MM.1S (cell line): ENCODE measurements at regions not wholly inside any gene's neighbourhood (a gene's known extent, or its start where the extent isn't known, plus 50 kb on each side); places are given as distances from the start of the nearest gene placed in this dataset.

Experiments
- DNase-seq: peaks from one replicate; pipeline ENCODE4 v3.0.0-alpha.2; 2015
- H2AFZ ChIP-seq: fragments of 300-600 bp; sonication (generic); 2 replicates; pipeline ENCODE4 v1.6.0; 2016; ENCODE audit warnings: antibody characterized with exemption, low read length
- H3F3A ChIP-seq: fragments of 300-600 bp; sonication (generic); 2 replicates; pipeline ENCODE4 v1.6.1; 2016; ENCODE audit warnings: mild to moderate bottlenecking, antibody characterized with exemption, low read length, moderate library complexity, mixed read lengths; ENCODE audit not compliant: insufficient read depth
- H3K27ac ChIP-seq: fragments of 300-600 bp; sonication (generic); 2 replicates; pipeline ENCODE4 v1.5.1; 2016; ENCODE audit warnings: mild to moderate bottlenecking, low read length
- H3K27me3 ChIP-seq: fragments of 300-600 bp; sonication (generic); replicated peaks from 2 replicates; pipeline ENCODE4 v1.6.0; 2016; ENCODE audit warnings: low read length; ENCODE audit not compliant: insufficient read depth
- H3K36me3 ChIP-seq: fragments of 300-600 bp; sonication (generic); replicated peaks from 2 replicates; pipeline ENCODE4 v1.6.1; 2016; ENCODE audit warnings: mild to moderate bottlenecking, low read length, mixed read lengths; ENCODE audit not compliant: insufficient read depth
- H3K4me1 ChIP-seq: fragments of 300-600 bp; sonication (generic); 2 replicates; pipeline ENCODE4 v1.6.1; 2016; ENCODE audit warnings: low read length, mixed read lengths
- H3K4me2 ChIP-seq: fragments of 300-600 bp; sonication (generic); 2 replicates; pipeline ENCODE4 v1.6.0; 2016; ENCODE audit warnings: low read depth, low read length
- H3K4me3 ChIP-seq: fragments of 300-600 bp; sonication (generic); 2 replicates; pipeline ENCODE4 v1.5.1; 2016; ENCODE audit warnings: low read length, mixed read lengths
- H3K79me2 ChIP-seq: fragments of 300-600 bp; sonication (generic); 2 replicates; pipeline ENCODE4 v1.6.1; 2016; ENCODE audit warnings: mixed run types, low read length, mixed read lengths
- H3K9ac ChIP-seq: fragments of 300-600 bp; sonication (generic); 2 replicates; pipeline ENCODE4 v1.6.1; 2016; ENCODE audit warnings: low read length, mixed read lengths
- H3K9me2 ChIP-seq: fragments of 300-600 bp; sonication (generic); replicated peaks from 2 replicates; pipeline ENCODE4 v1.6.1; 2016; ENCODE audit warnings: mild to moderate bottlenecking, low read length, mixed read lengths; ENCODE audit not compliant: insufficient read depth
- H3K9me3 ChIP-seq: fragments of 300-600 bp; sonication (generic); replicated peaks from 2 replicates; pipeline ENCODE4 v1.6.1; 2016; ENCODE audit warnings: mild to moderate bottlenecking, low read length, mixed read lengths; ENCODE audit not compliant: insufficient read depth
- H4K20me1 ChIP-seq: fragments of 300-600 bp; sonication (generic); 2 replicates; pipeline ENCODE4 v1.6.1; 2016; ENCODE audit warnings: mild to moderate bottlenecking, low read length, moderate library complexity, mixed read lengths; ENCODE audit not compliant: insufficient read depth
- CTCF ChIP-seq: fragments of 300-600 bp; sonication (generic); IDR thresholded peaks from 2 replicates; pipeline ENCODE4 v1.5.1; 2016; ENCODE audit warnings: antibody characterized with exemption, low read length, mixed read lengths
- EZH2 ChIP-seq: fragments of 300-600 bp; sonication (generic); optimal IDR thresholded peaks from 2 replicates; pipeline ENCODE3; 2017; ENCODE audit warnings: low read depth, mild to moderate bottlenecking, antibody characterized with exemption, low read length, mixed read lengths
- EZH2phosphoT487 ChIP-seq: fragments of 300-600 bp; sonication (generic); IDR thresholded peaks from 2 replicates; pipeline ENCODE4 v1.6.1; 2018; ENCODE audit warnings: antibody characterized with exemption, low read length

- no peak overlapping the region for H3K27ac ChIP-seq
- H2AFZ ChIP-seq = no peak overlapping the region
- H3K9ac ChIP-seq = no peak overlapping the region
- no peak overlapping the region for H3K4me3 ChIP-seq
- H3K9me2 ChIP-seq = no peaks in the 10 kb centered on the region
- no peaks in the 10 kb centered on the region for H3K4me1 ChIP-seq
- no peak overlapping the region for H3K4me2 ChIP-seq
- H3K9me3 ChIP-seq = no peaks in the 10 kb centered on the region
- no peak for TF ChIP-seq EZH2
- TF ChIP-seq CTCF = no peak
- TF ChIP-seq EZH2phosphoT487 = no peak
- DNase-seq = no peak
- no peaks in the 10 kb centered on the region for H3F3A ChIP-seq
- H3K27me3 ChIP-seq = no peaks in the 10 kb centered on the region
- H3K79me2 ChIP-seq = no peaks in the 10 kb centered on the region
- no peaks in the 10 kb centered on the region for H4K20me1 ChIP-seq
- no peaks in the 10 kb centered on the region for H3K36me3 ChIP-seq
Measured at GRCh38 chr13:107743100-107743499, 472.2 kb downstream of the LIG4 start.

GRCh38 chr13:107742544-107742943 lies 472.8 kb downstream of the LIG4 start:
- no peak overlapping the region for H3K4me2 ChIP-seq
- H3K79me2 ChIP-seq = no peaks in the 10 kb centered on the region

GRCh38 chr13:107738004-107738403 lies 477.3 kb downstream of the LIG4 start:
- H3K27me3 ChIP-seq = no peaks in the 10 kb centered on the region
- H3K9ac ChIP-seq = no peak overlapping the region
- TF ChIP-seq EZH2 (no peak), EZH2phosphoT487 (no peak), CTCF (no peak)

More at GRCh38 chr13:107742544-107742943, 472.8 kb downstream of the LIG4 start:
- no peaks in the 10 kb centered on the region for H4K20me1 ChIP-seq
- no peaks in the 10 kb centered on the region for H3F3A ChIP-seq
- no peak overlapping the region for H3K9ac ChIP-seq
- no peak overlapping the region for H3K4me3 ChIP-seq
- no peak for DNase-seq
- no peaks in the 10 kb centered on the region for H3K9me3 ChIP-seq
- no peaks in the 10 kb centered on the region for H3K36me3 ChIP-seq
- no peaks in the 10 kb centered on the region for H3K9me2 ChIP-seq
- no peaks in the 10 kb centered on the region for H3K4me1 ChIP-seq
- no peak for TF ChIP-seq EZH2
- no peak for TF ChIP-seq EZH2phosphoT487
- no peak for TF ChIP-seq CTCF
- no peak overlapping the region for H2AFZ ChIP-seq
- no peaks in the 10 kb centered on the region for H3K27me3 ChIP-seq
- no peak overlapping the region for H3K27ac ChIP-seq

More at GRCh38 chr13:107738004-107738403, 477.3 kb downstream of the LIG4 start:
- no peaks in the 10 kb centered on the region for H3F3A ChIP-seq
- H3K4me3 ChIP-seq = no peak overlapping the region
- no peak overlapping the region for H3K27ac ChIP-seq
- no peak for DNase-seq
- no peak overlapping the region for H3K4me2 ChIP-seq
- no peaks in the 10 kb centered on the region for H3K79me2 ChIP-seq
- no peak overlapping the region for H2AFZ ChIP-seq
- H4K20me1 ChIP-seq = no peaks in the 10 kb centered on the region
- no peaks in the 10 kb centered on the region for H3K4me1 ChIP-seq
- no peaks in the 10 kb centered on the region for H3K9me2 ChIP-seq
- no peaks in the 10 kb centered on the region for H3K9me3 ChIP-seq
- H3K36me3 ChIP-seq = no peaks in the 10 kb centered on the region
